H1 (cell line): ENCODE measurements at regions not wholly inside any gene's neighbourhood (a gene's known extent, or its start where the extent isn't known, plus 50 kb on each side); places are given as distances from the start of the nearest gene placed in this dataset.

Experiments
- CTCF ChIA-PET: fragments of 300-600 bp; sonication (Branson Sonifier 250); formaldehyde crosslinking; loops from one replicate; lab custom pipeline; 2021; ENCODE audit not compliant: partially characterized antibody; lab: Charles Lee
- POLR2A ChIA-PET: fragments of 300-600 bp; sonication (Branson Sonifier 250); formaldehyde crosslinking; loops from one replicate; lab custom pipeline; 2021; ENCODE audit warnings: inconsistent platforms; ENCODE audit not compliant: partially characterized antibody; lab: Charles Lee
- DNase-seq, 2 experiments: peaks; one replicate each; pipeline versions ENCODE4 v3.0.0 to v3.0.0-alpha.2; 2010 to 2022; ENCODE audit warnings: low spot score in 2 of 2, low read depth in 1 of 2, mixed read lengths in 1 of 2
- FAIRE-seq: peaks from 2 replicates; lab custom pipeline; 2011; peaks lifted over from hg19 to GRCh38; lab: Jason Lieb, UNC
- H2AFZ ChIP-seq: 2 replicates; pipeline ENCODE4 v1.8.1; 2012; ENCODE audit warnings: low read length, inconsistent platforms
- H2AK5ac ChIP-seq: 2 replicates; pipeline ENCODE4 v1.6.1; 2013; ENCODE audit warnings: low read depth, low read length
- H2BK120ac ChIP-seq: replicated peaks from 2 replicates; pipeline ENCODE3; 2013; ENCODE audit warnings: low read depth, low read length, inconsistent platforms
- H2BK12ac ChIP-seq: 2 replicates; pipeline ENCODE4 v1.6.1; 2013; ENCODE audit warnings: low read depth, low read length
- H2BK15ac ChIP-seq: 2 replicates; pipeline ENCODE4 v1.6.1; 2013; ENCODE audit warnings: low read length
- H2BK20ac ChIP-seq: 2 replicates; pipeline ENCODE4 v1.6.1; 2013; ENCODE audit warnings: low read length
- H2BK5ac ChIP-seq: 2 replicates; pipeline ENCODE4 v1.6.1; 2013; ENCODE audit warnings: low read depth, low read length
- H3K14ac ChIP-seq: 2 replicates; pipeline ENCODE4 v1.6.1; 2013; ENCODE audit warnings: inconsistent platforms; ENCODE audit not compliant: insufficient read length
- H3K18ac ChIP-seq: 2 replicates; pipeline ENCODE4 v1.6.1; 2013; ENCODE audit warnings: low read length; ENCODE audit errors: extremely low read depth
- H3K23ac ChIP-seq: 2 replicates; pipeline ENCODE4 v1.6.1; 2013; ENCODE audit warnings: inconsistent platforms; ENCODE audit not compliant: insufficient read length
- H3K23me2 ChIP-seq: 2 replicates; pipeline ENCODE4 v1.6.1; 2013; ENCODE audit warnings: low read depth, low read length
- H3K27ac ChIP-seq: 2 replicates; pipeline ENCODE4 v1.6.1; 2011; ENCODE audit warnings: low read depth, low read length, inconsistent platforms
- H3K27me3 ChIP-seq, 4 experiments: replicated peaks in 1 of 4; 1 replicate in 1 of 4; 2 replicates in 3 of 4; pipeline versions ENCODE4 v1.6.1 to v1.8.1; 2011 to 2013; ENCODE audit warnings: low read length in 3 of 4, mild to moderate bottlenecking in 3 of 4, inconsistent platforms in 2 of 4, mixed read lengths in 2 of 4, moderate library complexity in 1 of 4; ENCODE audit not compliant: control insufficient read depth in 3 of 4, insufficient read depth in 3 of 4; ENCODE audit errors: extremely low read depth in 1 of 4
- H3K36me3 ChIP-seq, 4 experiments: 2 replicates each; pipeline versions ENCODE4 v1.6.1 to v1.8.1; 2011 to 2013; ENCODE audit warnings: mild to moderate bottlenecking in 4 of 4, low read length in 3 of 4, moderate library complexity in 2 of 4, control low read depth in 1 of 4, inconsistent platforms in 1 of 4; ENCODE audit not compliant: insufficient read depth in 4 of 4, control insufficient read depth in 2 of 4
- H3K4ac ChIP-seq: replicated peaks from 2 replicates; pipeline ENCODE3; 2013; ENCODE audit warnings: low read length, low read depth, mixed read lengths, inconsistent platforms; ENCODE audit not compliant: insufficient read length
- H3K4me1 ChIP-seq, 4 experiments: replicated peaks in 1 of 4; 1 replicate in 1 of 4; 2 replicates in 3 of 4; pipeline versions ENCODE4 v1.6.1 to v1.8.1; 2011 to 2013; ENCODE audit warnings: low read length in 3 of 4, inconsistent platforms in 2 of 4, mixed read lengths in 1 of 4; ENCODE audit not compliant: insufficient read depth in 4 of 4, control insufficient read depth in 3 of 4
- H3K4me2 ChIP-seq, 2 experiments: 2 replicates each; pipeline versions ENCODE4 v1.6.1 to v1.8.1; 2011 to 2013; ENCODE audit warnings: low read depth in 2 of 2, low read length in 2 of 2, control low read depth in 1 of 2, inconsistent platforms in 1 of 2, mild to moderate bottlenecking in 1 of 2; ENCODE audit not compliant: insufficient read depth in 1 of 2
- H3K4me3 ChIP-seq, 4 experiments: fragments of 200-600, 300-600 bp in 1 of 4; sonication (generic), shearing (Covaris generic), sonication (Bioruptor Twin) in 1 of 4; 2 replicates each; pipeline versions ENCODE4 v1.5.1 to v1.8.1; 2011 to 2016; ENCODE audit warnings: low read length in 4 of 4, low read depth in 3 of 4, control low read depth in 2 of 4, inconsistent platforms in 2 of 4, mild to moderate bottlenecking in 2 of 4, mixed read lengths in 1 of 4, moderate library complexity in 1 of 4; ENCODE audit not compliant: insufficient read depth in 2 of 4; ENCODE audit errors: extremely low read depth in 1 of 4
- H3K56ac ChIP-seq: replicated peaks from 2 replicates; pipeline ENCODE3; 2013; ENCODE audit warnings: low read depth, mild to moderate bottlenecking, mixed read lengths, low read length, inconsistent platforms; ENCODE audit not compliant: insufficient read length
- H3K79me1 ChIP-seq: 2 replicates; pipeline ENCODE4 v1.6.1; 2013; ENCODE audit warnings: low read depth, low read length, control low read depth
- H3K79me2 ChIP-seq, 2 experiments: 2 replicates each; pipeline versions ENCODE4 v1.6.1 to v1.8.1; 2012 to 2013; ENCODE audit warnings: low read length in 2 of 2, mild to moderate bottlenecking in 2 of 2, inconsistent platforms in 1 of 2; ENCODE audit not compliant: insufficient read depth in 2 of 2, control insufficient read depth in 1 of 2
- H3K9ac ChIP-seq, 4 experiments: replicated peaks in 1 of 4; 1 replicate in 1 of 4; 2 replicates in 3 of 4; pipeline versions ENCODE4 v1.6.1 to v1.8.1; 2011 to 2013; ENCODE audit warnings: low read depth in 3 of 4, low read length in 3 of 4, control low read depth in 2 of 4, mild to moderate bottlenecking in 2 of 4, moderate library complexity in 2 of 4, inconsistent platforms in 1 of 4; ENCODE audit errors: extremely low read depth in 1 of 4
- H3K9me3 ChIP-seq, 2 experiments: 2 replicates each; pipeline versions ENCODE4 v1.6.1 to v1.8.1; 2012 to 2013; ENCODE audit warnings: mild to moderate bottlenecking in 2 of 2, moderate library complexity in 2 of 2, control low read depth in 1 of 2, inconsistent platforms in 1 of 2, low read depth in 1 of 2, low read length in 1 of 2, mixed read lengths in 1 of 2; ENCODE audit not compliant: insufficient read depth in 2 of 2
- H4K20me1 ChIP-seq, 2 experiments: replicated peaks in 1 of 2; 2 replicates each; pipeline versions ENCODE3 to v1.8.1; 2011 to 2013; ENCODE audit warnings: inconsistent platforms in 2 of 2, low read length in 2 of 2, mild to moderate bottlenecking in 1 of 2; ENCODE audit not compliant: insufficient read depth in 2 of 2, control insufficient read depth in 1 of 2
- H4K5ac ChIP-seq: 2 replicates; pipeline ENCODE4 v1.6.1; 2013; ENCODE audit warnings: low read length, low read depth, mixed read lengths, inconsistent platforms; ENCODE audit not compliant: insufficient read length
- H4K8ac ChIP-seq: 2 replicates; pipeline ENCODE4 v1.8.0; 2013; ENCODE audit warnings: mild to moderate bottlenecking, moderate library complexity, low read length, inconsistent platforms; ENCODE audit not compliant: insufficient read depth; ENCODE audit errors: extremely low read depth
- H4K91ac ChIP-seq: replicated peaks from 2 replicates; pipeline ENCODE3; 2013; ENCODE audit warnings: low read length, mixed read lengths, inconsistent platforms; ENCODE audit not compliant: insufficient read length
- ASH2L ChIP-seq: fragments of 200-600, 300-600 bp; sonication (generic); IDR thresholded peaks from one replicate; pipeline ENCODE4 v1.7.1; 2017; ENCODE audit warnings: low read length
- BACH1 ChIP-seq: IDR thresholded peaks from 2 replicates; pipeline ENCODE4 v1.6.1; 2012; ENCODE audit warnings: low read length, improper control_type of control experiment
- BCL11A ChIP-seq, 2 experiments: IDR thresholded peaks; one replicate each; pipeline ENCODE4 v1.6.1; 2011; ENCODE audit warnings: low read depth in 2 of 2, low read length in 2 of 2, mild to moderate bottlenecking in 2 of 2
- EZH2 ChIP-seq: fragments of 200-600 bp; sonication (generic); IDR thresholded peaks from 2 replicates; pipeline ENCODE4 v1.7.1; 2012; ENCODE audit warnings: low read depth, mild to moderate bottlenecking, moderate library complexity, low read length, inconsistent platforms; ENCODE audit not compliant: severe bottlenecking
- HDAC2 ChIP-seq, 2 experiments: fragments of 300-600 bp in 1 of 2; sonication (generic) in 1 of 2; IDR thresholded peaks; 2 replicates each; pipeline ENCODE4 v1.6.1; 2011 to 2012; ENCODE audit warnings: low read depth in 2 of 2, low read length in 2 of 2, mild to moderate bottlenecking in 2 of 2, moderate library complexity in 2 of 2, borderline replicate concordance in 1 of 2, inconsistent platforms in 1 of 2
- KDM5A ChIP-seq: fragments of 200-600 bp; IDR thresholded peaks from 2 replicates; pipeline ENCODE4 v1.7.1; 2012; ENCODE audit warnings: mild to moderate bottlenecking, low read length, inconsistent platforms, mixed read lengths
- SP1 ChIP-seq: IDR thresholded peaks from 2 replicates; pipeline ENCODE4 v1.6.1; 2011; ENCODE audit warnings: low read depth, low read length
- WGBS, 2 experiments: shearing (Covaris generic) in 1 of 2; methylation state at CpG; one replicate each; pipeline versions ENCODE4 v1.1.6 to v1.1.7; 2013 to 2015; ENCODE audit warnings: low lambda C conversion rate in 2 of 2, mixed read lengths in 2 of 2, inconsistent platforms in 1 of 2, low coverage in 1 of 2, missing lambda C conversion rate in 1 of 2; ENCODE audit not compliant: insufficient replicate concordance in 2 of 2, insufficient coverage in 1 of 2, insufficient read length in 1 of 2; ENCODE audit errors: extremely low coverage in 1 of 2, missing lambda C conversion rate in 1 of 2; 5-methylcytosine and 5-hydroxymethylcytosine counted together

DNA sequence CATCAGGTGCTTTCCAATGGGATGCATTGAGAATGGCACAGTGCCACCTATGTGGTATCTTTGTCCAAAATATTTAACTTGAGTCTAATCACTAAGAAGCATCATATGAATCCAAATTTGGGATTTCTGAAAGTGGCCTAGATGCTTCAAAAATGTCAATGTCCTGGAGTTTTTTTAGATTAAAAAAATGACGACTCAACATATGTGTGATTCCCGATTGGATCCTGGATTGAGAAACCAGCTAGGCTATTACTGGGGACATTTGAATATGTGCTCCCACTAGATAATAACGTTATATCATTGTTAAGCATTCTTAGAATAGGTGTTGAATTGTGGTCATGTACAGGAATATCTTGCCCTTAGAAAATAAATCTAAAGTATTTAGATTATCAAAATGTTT is 189.2 kb downstream of the TBXT start:
- ChIA-PET POLR2A (no interaction called here), CTCF (interaction anchor here (0.9 kb wide), 1 partner anchor 88 kb away, joined by 4 read pairs; no protein-coding TSS in a partner anchor)
- H3K9ac ChIP-seq, result no peak overlapping the region
- no peak overlapping the region for H4K8ac ChIP-seq
- no peaks in the 10 kb centered on the region for H3K79me1 ChIP-seq
- no peaks in the 10 kb centered on the region for H3K36me3 ChIP-seq
- no peak overlapping the region for H4K91ac ChIP-seq
- no peak overlapping the region for H2BK20ac ChIP-seq
- H3K23me2 ChIP-seq, result no peaks in the 10 kb centered on the region
- H2BK120ac ChIP-seq, result no peak overlapping the region
- H4K20me1 ChIP-seq, result no peaks in the 10 kb centered on the region
- no peak overlapping the region for H2BK5ac ChIP-seq
- no peak overlapping the region for H3K56ac ChIP-seq
- FAIRE-seq (no peak), DNase-seq (no peak)
- 92% methylated on average over 3 of the region's 3 CpGs; no CpG with 5 or more reads in 1 of the 2 experiments for WGBS, 2 experiments
- no peak overlapping the region for H2AK5ac ChIP-seq
- H3K27me3 ChIP-seq, result peaks cover 0 to 2% (median 0%) of the 10 kb centered on the region in 4 experiments; a peak in 2 of 7 replicates
- TF ChIP-seq KDM5A (no peak), HDAC2 (IDR thresholded peaks at IDR 0.05; ENCODE audit: borderline replicate concordance in 1 of 2, low read depth in 2 of 2, low read length in 2 of 2) (no peak), BACH1 (no peak), ASH2L (no peak), BCL11A (IDR thresholded peaks at IDR 0.05; ENCODE audit: low read depth in 2 of 2, low read length in 2 of 2) (no peak), SP1 (no peak), EZH2 (no peak)
- no peak overlapping the region for H3K23ac ChIP-seq
- H2BK15ac ChIP-seq, result no peak overlapping the region
- no peaks in the 10 kb centered on the region for H3K79me2 ChIP-seq
- no peak overlapping the region for H3K4me2 ChIP-seq
- H3K9me3 ChIP-seq, result no peaks in the 10 kb centered on the region
- no peak overlapping the region for H3K4ac ChIP-seq
- H3K14ac ChIP-seq, result no peak overlapping the region
- H3K18ac ChIP-seq, result no peak overlapping the region
- H2AFZ ChIP-seq, result no peak overlapping the region
- H3K27ac ChIP-seq, result no peak overlapping the region
- no peak overlapping the region for H2BK12ac ChIP-seq
- no peaks in the 10 kb centered on the region for H3K4me1 ChIP-seq
- H4K5ac ChIP-seq, result no peak overlapping the region
- no peak overlapping the region for H3K4me3 ChIP-seq
